ENCODE measurements at regions not wholly inside any gene's neighbourhood (a gene's known extent, or its start where the extent isn't known, plus 50 kb on each side); places are given as distances from the start of the nearest gene placed in this dataset.

GRCh38 chr14:51145246-51145645, 50.3 kb upstream of the TRIM9 start:
- ATAC-seq (no peak), DNase-seq (no peak)
- intact Hi-C loops (cut with micrococcal nuclease) = no loop called here

DNA sequence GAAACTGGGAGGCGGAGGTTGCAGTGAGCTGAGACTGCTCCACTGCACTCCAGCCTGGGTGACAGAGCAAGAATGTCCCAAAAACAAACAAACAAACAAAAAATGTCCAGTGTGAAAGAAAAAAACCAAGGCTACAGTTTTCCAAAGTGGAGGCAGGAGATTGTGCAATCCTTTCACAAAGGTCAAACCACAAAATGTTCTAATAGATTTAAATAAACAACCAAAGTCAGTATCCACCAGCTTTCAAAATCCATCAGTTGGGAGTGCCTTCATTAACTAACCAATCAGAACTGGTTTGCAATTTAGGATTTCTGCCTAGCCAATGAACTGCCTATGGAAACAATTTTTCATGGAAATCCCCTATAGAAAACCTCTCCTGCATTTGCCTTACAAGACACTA, 52.3 kb upstream of the TRIM9 start:
- DNase-seq (no peak), ATAC-seq (no peak)
- intact Hi-C loops (cut with micrococcal nuclease) = no loop called here

- DNase-seq = no peak
- intact Hi-C loops (cut with micrococcal nuclease) = no loop called here
- ATAC-seq = no peak
Measured at GRCh38 chr14:51155326-51155725, 60.4 kb upstream of the TRIM9 start.

DNA sequence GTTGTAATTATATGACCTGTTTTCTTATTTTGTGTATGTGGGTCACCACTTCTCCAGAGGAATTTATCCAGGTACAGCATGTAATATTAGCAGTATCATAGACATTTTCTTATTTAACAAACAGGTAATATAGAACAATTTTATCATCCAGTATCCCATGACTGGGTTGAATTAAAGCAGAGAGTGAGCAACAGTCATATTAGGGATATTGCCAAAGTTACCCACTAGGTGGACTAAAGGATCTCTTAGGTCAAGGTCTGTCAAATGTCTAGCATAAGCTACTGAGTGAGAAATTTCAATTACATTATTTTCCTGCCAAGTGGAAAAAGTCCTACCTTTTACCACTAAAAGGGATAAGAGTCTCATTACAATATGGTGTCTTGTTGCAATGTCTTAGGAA, 62.1 kb upstream of the TRIM9 start:
- intact Hi-C loops (cut with micrococcal nuclease) = no loop called here
- DNase-seq = no peak
- no peak for ATAC-seq

DNA sequence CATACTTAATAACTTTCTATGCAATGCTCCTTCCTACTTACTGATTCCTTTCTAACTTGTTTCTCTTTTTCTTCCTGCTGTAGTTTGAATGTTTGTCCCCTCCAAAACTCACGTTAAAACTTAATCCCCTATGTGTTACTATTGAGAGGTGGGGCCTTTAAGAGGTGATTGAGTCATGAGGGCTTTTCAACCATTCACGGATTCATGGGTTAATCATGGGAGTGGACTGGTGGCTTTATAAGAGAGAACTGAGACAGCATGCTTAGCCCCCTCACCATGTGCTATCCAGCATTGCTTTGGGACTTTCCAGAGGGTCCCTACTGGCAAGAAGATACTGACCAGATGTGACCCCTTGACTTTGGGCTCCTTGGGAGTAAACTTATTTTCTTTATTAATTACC, 66.0 kb upstream of the TRIM9 start:
- DNase-seq = no peak
- intact Hi-C loops (cut with micrococcal nuclease) = no loop called here

DNA sequence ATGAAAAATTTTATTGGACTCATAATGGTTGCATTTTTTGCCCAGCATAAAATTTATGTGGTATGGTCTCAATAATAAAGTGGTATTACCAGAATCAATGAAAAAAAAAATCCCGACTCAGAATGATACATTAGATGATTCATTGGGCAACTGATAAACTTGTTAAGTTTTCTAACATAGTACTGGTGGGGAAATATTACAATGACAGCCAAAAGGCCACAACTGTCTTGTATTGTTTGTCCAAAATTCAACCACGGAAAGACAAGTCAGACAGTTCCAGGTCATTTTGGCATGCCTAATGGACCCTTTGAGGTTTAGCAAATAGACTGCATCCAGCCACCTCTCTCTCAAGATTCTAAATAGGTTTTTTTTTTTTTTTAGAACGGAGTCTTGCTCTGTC, 70.5 kb upstream of the TRIM9 start:
- intact Hi-C loops (cut with micrococcal nuclease) = no loop called here
- no peak for ATAC-seq

More for the DNA sequence above, 66.0 kb upstream of the TRIM9 start:
- ATAC-seq = no peak

GRCh38 chr14:51167587-51168214, 72.3 kb upstream of the TMX1 start:
- DNase-seq = no peak
- intact Hi-C loops (cut with micrococcal nuclease) = no loop called here
- peak; percentile 53 for ATAC-seq

More for the DNA sequence above, 70.5 kb upstream of the TRIM9 start:
- no peak for DNase-seq

DNA sequence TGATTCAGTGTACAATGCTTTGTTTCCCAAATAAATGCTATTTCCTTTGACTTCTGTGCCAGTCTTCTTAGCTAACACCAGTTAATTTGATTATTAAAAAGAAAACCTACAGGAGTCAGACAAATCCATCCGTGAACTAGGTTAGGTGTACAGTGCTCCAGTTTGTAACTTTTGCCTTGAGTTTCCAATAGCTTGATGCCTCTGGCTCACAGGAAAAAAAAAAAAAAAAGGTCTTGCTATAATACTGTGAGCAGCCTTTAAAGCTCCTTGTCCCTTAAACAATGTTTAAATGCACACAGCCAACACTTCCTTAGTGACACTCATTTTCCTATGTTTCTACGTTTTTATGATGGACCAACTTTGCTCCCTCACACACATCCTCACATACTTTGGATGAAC, 71.8 kb upstream of the TMX1 start:
- intact Hi-C loops (cut with micrococcal nuclease) = no loop called here
- DNase-seq (no peak), ATAC-seq (no peak)

- ATAC-seq (no peak), DNase-seq (no peak)
- intact Hi-C loops (cut with micrococcal nuclease) = no loop called here
Measured at GRCh38 chr14:51173863-51174262, 66.2 kb upstream of the TMX1 start.

GRCh38 chr14:51176839-51177238, 63.2 kb upstream of the TMX1 start:
- intact Hi-C loops (cut with micrococcal nuclease) = no loop called here
- ATAC-seq (no peak), DNase-seq (no peak)

- DNase-seq = no peak
- intact Hi-C loops (cut with micrococcal nuclease) = no loop called here
- ATAC-seq = no peak
Measured at GRCh38 chr14:51180577-51180976, 59.5 kb upstream of the TMX1 start.

DNA sequence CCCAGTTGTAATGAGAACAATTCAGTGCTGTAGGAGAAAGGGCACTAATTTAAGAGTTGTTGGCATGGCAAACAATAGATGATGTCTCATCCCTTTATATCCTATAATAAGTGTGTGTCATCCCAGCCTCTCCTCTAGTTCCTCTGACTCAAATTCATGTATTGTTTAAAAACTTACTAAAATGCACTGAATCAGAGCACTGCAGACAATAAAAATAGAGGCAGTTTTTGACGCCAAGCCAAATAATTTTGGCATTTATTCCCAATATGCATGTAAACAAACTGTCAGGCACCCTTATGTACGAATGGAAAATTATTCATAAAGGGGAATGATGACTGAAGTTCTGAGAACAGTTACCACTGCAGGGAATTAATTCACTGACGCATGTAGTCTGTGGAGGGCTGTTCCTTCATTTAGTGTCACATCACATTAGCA, 57.9 kb upstream of the TMX1 start:
- DNase-seq (no peak), ATAC-seq (no peak)
- intact Hi-C loops (cut with micrococcal nuclease) = no loop called here

GRCh38 chr14:51185180-51185579, 54.9 kb upstream of the TMX1 start:
- ATAC-seq = no peak
- intact Hi-C loops (cut with micrococcal nuclease) = no loop called here
- DNase-seq = no peak

- intact Hi-C loops (cut with micrococcal nuclease) = no loop called here
- DNase-seq = no peak
- no peak for ATAC-seq
Measured at GRCh38 chr14:51185754-51186153, 54.3 kb upstream of the TMX1 start.

GRCh38 chr14:51188566-51189185, 51.4 kb upstream of the TMX1 start:
- intact Hi-C loops (cut with micrococcal nuclease) = no loop called here
- DNase-seq (no peak), ATAC-seq (peak; percentile 75)

GRCh38 chr14:51189600-51190376, 50.3 kb upstream of the TMX1 start:
- intact Hi-C loops (cut with micrococcal nuclease) = no loop called here
- ATAC-seq = no peak
- DNase-seq = no peak

Data from left ventricle myocardium superior (tissue), 1 donor.